Parathyroid adenoma (tissue), 2 donors: ENCODE measurements at regions not wholly inside any gene's neighbourhood (a gene's known extent, or its start where the extent isn't known, plus 50 kb on each side); places are given as distances from the start of the nearest gene placed in this dataset.

ENCODE experiments used
- H2AFZ ChIP-seq: fragments of 300-600 bp; sonication (generic); one replicate; pipeline ENCODE4 v1.7.0; 2017; ENCODE audit warnings: antibody characterized with exemption, mild to moderate bottlenecking
- H3K27ac ChIP-seq: fragments of 300-600 bp; sonication (generic); one replicate; pipeline ENCODE4 v1.7.0; 2017
- H3K27me3 ChIP-seq: fragments of 300-600 bp; sonication (generic); one replicate; pipeline ENCODE4 v1.7.0; 2017; ENCODE audit warnings: low read length; ENCODE audit not compliant: control insufficient read depth, insufficient read depth
- H3K36me3 ChIP-seq: fragments of 300-600 bp; sonication (generic); one replicate; pipeline ENCODE4 v1.7.0; 2017; ENCODE audit warnings: low read length; ENCODE audit not compliant: control insufficient read depth, insufficient read depth
- H3K4me1 ChIP-seq: fragments of 300-600 bp; sonication (generic); one replicate; pipeline ENCODE4 v1.7.0; 2017; ENCODE audit warnings: control low read depth
- H3K4me2 ChIP-seq: fragments of 300-600 bp; sonication (generic); one replicate; pipeline ENCODE4 v1.7.0; 2017; ENCODE audit warnings: low read length
- H3K4me3 ChIP-seq: fragments of 300-600 bp; sonication (generic); one replicate; pipeline ENCODE4 v1.7.0; 2017; ENCODE audit warnings: low read depth, low read length
- H3K79me2 ChIP-seq: fragments of 300-600 bp; sonication (generic); one replicate; pipeline ENCODE4 v1.7.0; 2017; ENCODE audit warnings: control low read depth
- H3K9ac ChIP-seq: fragments of 300-600 bp; sonication (generic); one replicate; pipeline ENCODE4 v1.7.0; 2017; ENCODE audit warnings: mild to moderate bottlenecking
- H3K9me3 ChIP-seq: fragments of 300-600 bp; sonication (generic); one replicate; pipeline ENCODE4 v1.7.0; 2017; ENCODE audit warnings: low read length; ENCODE audit not compliant: control insufficient read depth
- CTCF ChIP-seq: fragments of 300-600 bp; sonication (generic); IDR thresholded peaks from one replicate; pipeline ENCODE4 v1.7.0; 2017; ENCODE audit warnings: antibody characterized with exemption, mild to moderate bottlenecking
- donor health status: primary hyperparathyroidism.

GRCh38 chr10:108787932-108788331 is 1135.4 kb downstream of the XPNPEP1 start:
- Histone ChIP-seq H3K4me3 (no peak overlapping the region), H3K27ac (no peak overlapping the region), H3K4me2 (no peak overlapping the region), H2AFZ (no peak overlapping the region), H3K27me3 (no peaks in the 10 kb centered on the region), H3K4me1 (no peaks in the 10 kb centered on the region), H3K36me3 (no peaks in the 10 kb centered on the region), H3K9me3 (no peaks in the 10 kb centered on the region), H3K9ac (no peak overlapping the region), H3K79me2 (no peaks in the 10 kb centered on the region)
- no peak for TF ChIP-seq CTCF

GRCh38 chr10:108785011-108785410 is 1138.3 kb downstream of the XPNPEP1 start:
- Histone ChIP-seq H3K79me2 (no peaks in the 10 kb centered on the region), H3K4me1 (no peaks in the 10 kb centered on the region), H3K4me3 (no peak overlapping the region), H3K4me2 (no peak overlapping the region), H2AFZ (no peak overlapping the region), H3K9ac (no peak overlapping the region), H3K9me3 (no peaks in the 10 kb centered on the region), H3K27me3 (no peaks in the 10 kb centered on the region), H3K27ac (no peak overlapping the region), H3K36me3 (no peaks in the 10 kb centered on the region)
- TF ChIP-seq CTCF: no peak

- H3K4me1 ChIP-seq: no peaks in the 10 kb centered on the region
- no peak overlapping the region for H3K9ac ChIP-seq
- no peaks in the 10 kb centered on the region for H3K79me2 ChIP-seq
- H3K4me2 ChIP-seq: no peak overlapping the region
- H3K27me3 ChIP-seq: no peaks in the 10 kb centered on the region
- no peaks in the 10 kb centered on the region for H3K9me3 ChIP-seq
- H3K27ac ChIP-seq: no peak overlapping the region
- H2AFZ ChIP-seq: no peak overlapping the region
- H3K4me3 ChIP-seq: no peak overlapping the region
- no peaks in the 10 kb centered on the region for H3K36me3 ChIP-seq
- no peak for TF ChIP-seq CTCF
Observed at GRCh38 chr10:108784534-108784933, 1138.8 kb downstream of the XPNPEP1 start.

- no peak for TF ChIP-seq CTCF
- H3K9me3 ChIP-seq: no peaks in the 10 kb centered on the region
- no peak overlapping the region for H2AFZ ChIP-seq
- H3K27me3 ChIP-seq: no peaks in the 10 kb centered on the region
- no peak overlapping the region for H3K4me3 ChIP-seq
- no peaks in the 10 kb centered on the region for H3K4me1 ChIP-seq
- no peaks in the 10 kb centered on the region for H3K36me3 ChIP-seq
- H3K79me2 ChIP-seq: no peaks in the 10 kb centered on the region
- H3K9ac ChIP-seq: no peak overlapping the region
- no peak overlapping the region for H3K27ac ChIP-seq
- no peak overlapping the region for H3K4me2 ChIP-seq
Observed at GRCh38 chr10:108783897-108784296, 1139.4 kb downstream of the XPNPEP1 start.

- Histone ChIP-seq H3K4me1 (no peaks in the 10 kb centered on the region), H3K36me3 (no peaks in the 10 kb centered on the region), H3K9me3 (no peaks in the 10 kb centered on the region), H3K27me3 (no peaks in the 10 kb centered on the region), H3K27ac (no peak overlapping the region), H3K9ac (no peak overlapping the region), H3K4me3 (no peak overlapping the region), H3K4me2 (no peak overlapping the region), H3K79me2 (no peaks in the 10 kb centered on the region), H2AFZ (no peak overlapping the region)
- no peak for TF ChIP-seq CTCF
Observed at GRCh38 chr10:108782411-108782810, 1140.9 kb downstream of the XPNPEP1 start.
